GM18507 (cell line): ENCODE measurements at regions not wholly inside any gene's neighbourhood (a gene's known extent, or its start where the extent isn't known, plus 50 kb on each side); places are given as distances from the start of the nearest gene placed in this dataset.
"Not testable (repeated sequence)": the region's sequence is repeated elsewhere in the genome, so short reads cannot be mapped to it uniquely, and the experiment has no call there.

Experiments
- DNase-seq: peaks from one replicate; pipeline ENCODE4 v3.0.0; 2011; ENCODE audit warnings: low read depth; ENCODE audit not compliant: insufficient read length; ENCODE audit errors: extremely low spot score
- FAIRE-seq: peaks from 2 replicates; lab custom pipeline; 2011; peaks lifted over from hg19 to GRCh38; lab: Jason Lieb, UNC

GRCh38 chr3:21259896-21260295 is 491.1 kb downstream of the ZNF385D start:
- FAIRE-seq (no peak), DNase-seq (no peak)

GRCh38 chr3:21256932-21257331 is 494.1 kb downstream of the ZNF385D start:
- DNase-seq (no peak), FAIRE-seq (no peak)

- no peak for DNase-seq
- no peak for FAIRE-seq
Measured at GRCh38 chr3:21238661-21239060, 512.3 kb downstream of the ZNF385D start.

- FAIRE-seq (no peak), DNase-seq (no peak)
Measured at GRCh38 chr3:21237638-21238037, 513.4 kb downstream of the ZNF385D start.

GRCh38 chr3:21235491-21235890 is 515.5 kb downstream of the ZNF385D start:
- DNase-seq (no peak), FAIRE-seq (no peak)

- DNase-seq = no peak
- FAIRE-seq = no peak
Measured at GRCh38 chr3:21234933-21235332, 516.1 kb downstream of the ZNF385D start.

GRCh38 chr3:21229426-21230135 is 521.4 kb downstream of the ZNF385D start:
- FAIRE-seq (no peak), DNase-seq (no peak)

- no peak for DNase-seq
- FAIRE-seq = no peak
Measured at GRCh38 chr3:21226086-21226485, 524.9 kb downstream of the ZNF385D start.

- DNase-seq (no peak), FAIRE-seq (no peak)
Measured at GRCh38 chr3:21220944-21221343, 530.1 kb downstream of the ZNF385D start.

- DNase-seq (no peak), FAIRE-seq (no peak)
Measured at GRCh38 chr3:21216598-21216997, 534.4 kb downstream of the ZNF385D start.

- FAIRE-seq = not testable (repeated sequence)
Measured at GRCh38 chr3:21204122-21204521, 546.9 kb downstream of the ZNF385D start.

GRCh38 chr3:21195203-21195602 is 555.8 kb downstream of the ZNF385D start:
- FAIRE-seq = no peak
- no peak for DNase-seq

More at GRCh38 chr3:21204122-21204521, 546.9 kb downstream of the ZNF385D start:
- DNase-seq = not testable (repeated sequence)

GRCh38 chr3:21194036-21194435 is 557.0 kb downstream of the ZNF385D start:
- DNase-seq, FAIRE-seq: not testable (repeated sequence)

- DNase-seq = no peak
- FAIRE-seq = no peak
Measured at GRCh38 chr3:21188459-21188858, 562.6 kb downstream of the ZNF385D start.

- DNase-seq (no peak), FAIRE-seq (no peak)
Measured at GRCh38 chr3:21185816-21186314, 565.1 kb downstream of the ZNF385D start.

- FAIRE-seq (no peak), DNase-seq (no peak)
Measured at GRCh38 chr3:21174461-21174860, 576.5 kb downstream of the ZNF385D start.

- FAIRE-seq (no peak), DNase-seq (no peak)
Measured at GRCh38 chr3:21170964-21171363, 580.0 kb downstream of the ZNF385D start.

GRCh38 chr3:21169948-21170347 is 581.1 kb downstream of the ZNF385D start:
- DNase-seq (no peak), FAIRE-seq (no peak)

- DNase-seq (no peak), FAIRE-seq (no peak)
Measured at GRCh38 chr3:21168471-21168870, 582.5 kb downstream of the ZNF385D start.

GRCh38 chr3:21163956-21164355 is 587.1 kb downstream of the ZNF385D start:
- no peak for FAIRE-seq
- no peak for DNase-seq

- FAIRE-seq = no peak
- no peak for DNase-seq
Measured at GRCh38 chr3:21159543-21159906, 591.5 kb downstream of the ZNF385D start.
